ENCODE measurements at regions not wholly inside any gene's neighbourhood (a gene's known extent, or its start where the extent isn't known, plus 50 kb on each side); places are given as distances from the start of the nearest gene placed in this dataset.
"Not testable (repeated sequence)": the region's sequence is repeated elsewhere in the genome, so short reads cannot be mapped to it uniquely, and the experiment has no call there.

DNA sequence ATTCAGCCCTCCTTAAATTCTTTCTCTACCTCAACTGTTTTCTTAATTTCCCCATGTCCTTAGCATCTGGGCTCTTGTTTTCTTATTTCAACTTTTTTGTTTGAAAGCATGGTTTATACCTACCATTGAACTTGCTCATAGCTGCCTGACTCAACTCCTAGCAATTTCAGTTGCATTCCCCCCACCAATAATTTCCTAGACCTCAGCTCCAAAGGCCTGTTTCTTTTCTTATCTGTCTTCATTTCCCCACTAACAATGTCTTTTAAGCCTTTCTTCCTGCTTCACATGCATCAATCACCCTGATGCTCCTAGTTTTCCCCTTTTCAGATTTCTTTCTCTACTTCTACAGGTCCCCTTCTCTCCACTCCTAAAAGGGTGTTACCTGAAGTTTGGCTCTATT lies 129.7 kb upstream of the PDE4D start:
- H3K4me1 ChIP-seq (ENCODE audit: insufficient read depth, low read length): no peaks in the 10 kb centered on the region
- Mint-ChIP-seq H3K4me1 (ENCODE audit: low read depth) (no peaks in the 10 kb centered on the region), H3K4me3 (no peak overlapping the region), H3K36me3 (ENCODE audit: low read depth) (no peaks in the 10 kb centered on the region), H3K27ac (no peak overlapping the region), H3K9me3 (no peaks in the 10 kb centered on the region), H3K27me3 (no peaks in the 10 kb centered on the region)
- POLR2A ChIA-PET: no interaction called here
- TF ChIP-seq, protein P1, sequence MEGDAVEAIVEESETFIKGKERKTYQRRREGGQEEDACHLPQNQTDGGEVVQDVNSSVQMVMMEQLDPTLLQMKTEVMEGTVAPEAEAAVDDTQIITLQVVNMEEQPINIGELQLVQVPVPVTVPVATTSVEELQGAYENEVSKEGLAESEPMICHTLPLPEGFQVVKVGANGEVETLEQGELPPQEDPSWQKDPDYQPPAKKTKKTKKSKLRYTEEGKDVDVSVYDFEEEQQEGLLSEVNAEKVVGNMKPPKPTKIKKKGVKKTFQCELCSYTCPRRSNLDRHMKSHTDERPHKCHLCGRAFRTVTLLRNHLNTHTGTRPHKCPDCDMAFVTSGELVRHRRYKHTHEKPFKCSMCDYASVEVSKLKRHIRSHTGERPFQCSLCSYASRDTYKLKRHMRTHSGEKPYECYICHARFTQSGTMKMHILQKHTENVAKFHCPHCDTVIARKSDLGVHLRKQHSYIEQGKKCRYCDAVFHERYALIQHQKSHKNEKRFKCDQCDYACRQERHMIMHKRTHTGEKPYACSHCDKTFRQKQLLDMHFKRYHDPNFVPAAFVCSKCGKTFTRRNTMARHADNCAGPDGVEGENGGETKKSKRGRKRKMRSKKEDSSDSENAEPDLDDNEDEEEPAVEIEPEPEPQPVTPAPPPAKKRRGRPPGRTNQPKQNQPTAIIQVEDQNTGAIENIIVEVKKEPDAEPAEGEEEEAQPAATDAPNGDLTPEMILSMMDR (IDR thresholded peaks at IDR 0.05): no peak
- no peaks in the 10 kb centered on the region for H3K9me3 ChIP-seq (ENCODE audit: control insufficient read depth in 1 of 2, insufficient read depth in 1 of 2, low read length in 2 of 2)
- intact Hi-C loops (cut with DNase I, micrococcal nuclease): no loop called here
- H3K36me3 ChIP-seq (ENCODE audit: insufficient read depth, low read length): no peaks in the 10 kb centered on the region
- ATAC-seq (ENCODE audit: poor library complexity) (no peak), DNase-seq (no peak)
- CTCF ChIA-PET: no interaction called here
- no peak overlapping the region for H3K27ac ChIP-seq (ENCODE audit: low read depth in 1 of 2, low read length in 2 of 2)
- H3K27me3 ChIP-seq (ENCODE audit: control insufficient read depth in 1 of 2, insufficient read depth in 2 of 2, low read length in 2 of 2): no peaks in the 10 kb centered on the region
- H3K4me3 ChIP-seq (ENCODE audit: low read length): no peak overlapping the region

DNA sequence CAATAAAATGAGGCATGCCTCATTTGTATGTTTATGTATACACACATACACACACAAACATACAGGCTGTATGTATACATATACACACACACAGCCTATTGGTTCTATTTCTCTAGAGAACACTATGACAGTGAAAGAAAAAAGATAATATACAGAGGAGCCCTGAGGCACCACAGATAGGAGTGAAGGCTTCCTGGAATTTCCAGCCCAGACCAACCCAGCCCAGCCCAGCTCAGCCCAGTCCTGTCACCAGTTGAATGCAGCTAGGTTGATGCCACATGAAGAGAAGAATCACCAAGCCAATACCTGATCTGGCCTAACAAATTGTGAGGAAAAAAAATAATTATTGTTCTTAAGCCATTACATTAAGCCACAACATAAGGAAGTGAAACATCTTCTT lies 126.9 kb upstream of the PDE4D start:
- Mint-ChIP-seq H3K4me3 (no peak overlapping the region), H3K9me3 (no peaks in the 10 kb centered on the region), H3K36me3 (ENCODE audit: low read depth) (no peaks in the 10 kb centered on the region), H3K27me3 (no peaks in the 10 kb centered on the region), H3K4me1 (ENCODE audit: low read depth) (no peaks in the 10 kb centered on the region), H3K27ac (no peak overlapping the region)
- DNase-seq (no peak), ATAC-seq (ENCODE audit: poor library complexity) (no peak)
- intact Hi-C loops (cut with DNase I, micrococcal nuclease): no loop called here
- no peaks in the 10 kb centered on the region for H3K36me3 ChIP-seq (ENCODE audit: insufficient read depth, low read length)
- TF ChIP-seq, protein P1 (IDR thresholded peaks at IDR 0.05): no peak
- ChIA-PET CTCF (no interaction called here), POLR2A (no interaction called here)
- H3K4me1 ChIP-seq (ENCODE audit: insufficient read depth, low read length): no peaks in the 10 kb centered on the region
- H3K4me3 ChIP-seq (ENCODE audit: low read length): no peak overlapping the region
- H3K27me3 ChIP-seq (ENCODE audit: control insufficient read depth in 1 of 2, insufficient read depth in 2 of 2, low read length in 2 of 2): no peaks in the 10 kb centered on the region
- no peaks in the 10 kb centered on the region for H3K9me3 ChIP-seq (ENCODE audit: control insufficient read depth in 1 of 2, insufficient read depth in 1 of 2, low read length in 2 of 2)
- no peak overlapping the region for H3K27ac ChIP-seq (ENCODE audit: low read depth in 1 of 2, low read length in 2 of 2)

DNA sequence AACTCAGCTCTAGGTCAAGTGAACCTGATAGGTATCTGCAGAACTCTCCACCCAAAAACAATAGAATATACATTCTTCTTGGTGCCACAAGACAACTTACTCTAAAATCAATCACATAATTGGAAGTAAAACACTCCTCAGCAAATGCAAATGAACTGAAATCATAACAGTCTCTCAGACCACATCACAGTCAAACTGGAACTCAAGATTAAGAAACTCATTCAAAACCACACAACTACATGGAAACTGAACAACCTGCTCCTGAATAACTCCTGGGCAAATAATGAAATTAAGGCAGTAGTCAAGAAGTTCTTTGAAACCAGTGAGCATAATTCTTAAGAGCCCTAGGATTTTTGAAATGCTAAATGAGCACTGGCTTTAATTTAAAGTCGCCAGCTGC lies 125.4 kb upstream of the PDE4D start:
- H3K27ac ChIP-seq (ENCODE audit: low read depth in 1 of 2, low read length in 2 of 2); H3K9me3 ChIP-seq (ENCODE audit: control insufficient read depth in 1 of 2, insufficient read depth in 1 of 2, low read length in 2 of 2); H3K4me3 Mint-ChIP-seq; H3K9me3 Mint-ChIP-seq; H3K27me3 Mint-ChIP-seq; ATAC-seq (ENCODE audit: poor library complexity); intact Hi-C loops (cut with DNase I, micrococcal nuclease); H3K36me3 ChIP-seq (ENCODE audit: insufficient read depth, low read length); CTCF ChIA-PET; DNase-seq; H3K4me1 ChIP-seq (ENCODE audit: insufficient read depth, low read length); H3K27me3 ChIP-seq (ENCODE audit: control insufficient read depth in 1 of 2, insufficient read depth in 2 of 2, low read length in 2 of 2); POLR2A ChIA-PET; H3K4me1 Mint-ChIP-seq (ENCODE audit: low read depth); H3K4me3 ChIP-seq (ENCODE audit: low read length); H3K27ac Mint-ChIP-seq; H3K36me3 Mint-ChIP-seq (ENCODE audit: low read depth): not testable (repeated sequence)

DNA sequence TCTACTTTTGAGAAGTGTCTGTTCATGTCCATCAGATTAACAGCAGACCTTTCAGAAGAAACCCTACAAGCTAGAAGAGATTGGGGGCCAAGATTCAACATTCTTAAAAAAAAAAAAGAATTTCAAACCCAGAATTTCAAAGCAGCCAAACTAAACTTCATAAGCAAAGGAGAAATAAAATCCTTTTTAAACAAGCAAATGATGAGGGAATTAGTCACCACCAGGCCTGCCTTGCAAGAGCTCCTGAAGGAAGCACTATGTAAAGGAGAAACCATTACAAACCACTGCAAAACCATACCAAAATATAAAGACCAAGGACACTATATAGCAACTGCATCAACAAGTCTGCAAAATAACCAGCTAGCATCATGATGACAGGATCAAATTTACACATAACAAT lies 124.6 kb upstream of the PDE4D start:
- Mint-ChIP-seq H3K4me1 (ENCODE audit: low read depth) (no peaks in the 10 kb centered on the region), H3K36me3 (ENCODE audit: low read depth) (no peaks in the 10 kb centered on the region), H3K27ac (no peak overlapping the region), H3K4me3 (no peak overlapping the region), H3K9me3 (peaks cover 3% of the 10 kb centered on the region), H3K27me3 (no peaks in the 10 kb centered on the region)
- ChIA-PET CTCF (no interaction called here), POLR2A (no interaction called here)
- ATAC-seq (ENCODE audit: poor library complexity) (no peak), DNase-seq (no peak)
- no peak overlapping the region for H3K27ac ChIP-seq (ENCODE audit: low read depth in 1 of 2, low read length in 2 of 2)
- no peaks in the 10 kb centered on the region for H3K4me1 ChIP-seq (ENCODE audit: insufficient read depth, low read length)
- no peaks in the 10 kb centered on the region for H3K36me3 ChIP-seq (ENCODE audit: insufficient read depth, low read length)
- no peak overlapping the region for H3K4me3 ChIP-seq (ENCODE audit: low read length)
- intact Hi-C loops (cut with DNase I, micrococcal nuclease): no loop called here
- no peaks in the 10 kb centered on the region for H3K9me3 ChIP-seq (ENCODE audit: control insufficient read depth in 1 of 2, insufficient read depth in 1 of 2, low read length in 2 of 2)
- TF ChIP-seq, protein P1 (IDR thresholded peaks at IDR 0.05): no peak
- H3K27me3 ChIP-seq (ENCODE audit: control insufficient read depth in 1 of 2, insufficient read depth in 2 of 2, low read length in 2 of 2): no peaks in the 10 kb centered on the region
